Fibroblast of lung (primary cell): ENCODE measurements at regions not wholly inside any gene's neighbourhood (a gene's known extent, or its start where the extent isn't known, plus 50 kb on each side); places are given as distances from the start of the nearest gene placed in this dataset.

Experiments
- DNase-seq, 2 donors: peaks; one replicate each; pipeline versions ENCODE4 v3.0.0 to v3.0.0-alpha.2; 2010; ENCODE audit warnings: low read depth in 2 of 2
- H2AFZ ChIP-seq: 2 replicates; pipeline ENCODE4 v1.5.1; 2012; ENCODE audit warnings: low read length, control low read depth, inconsistent platforms
- H3K27ac ChIP-seq: 2 replicates; pipeline ENCODE4 v1.5.1; 2011; ENCODE audit warnings: low read length, control low read depth; ENCODE audit not compliant: insufficient read depth
- H3K27me3 ChIP-seq: 2 replicates; pipeline ENCODE4 v1.5.1; 2011; ENCODE audit warnings: mild to moderate bottlenecking, low read length; ENCODE audit not compliant: control insufficient read depth, insufficient read depth
- H3K36me3 ChIP-seq: 2 replicates; pipeline ENCODE4 v1.5.1; 2011; ENCODE audit warnings: low read length; ENCODE audit not compliant: control insufficient read depth, insufficient read depth
- H3K4me1 ChIP-seq: 2 replicates; pipeline ENCODE4 v1.5.1; 2011; ENCODE audit warnings: low read length; ENCODE audit not compliant: control insufficient read depth, insufficient read depth; ENCODE audit errors: extremely low read depth
- H3K4me2 ChIP-seq: 2 replicates; pipeline ENCODE4 v1.5.1; 2011; ENCODE audit warnings: low read length, control low read depth; ENCODE audit not compliant: insufficient read depth; ENCODE audit errors: extremely low read depth
- H3K4me3 ChIP-seq, 4 experiments: fragments of 200-600 bp in 1 of 4; sonication (generic) in 1 of 4; replicated peaks in 1 of 4; 2 replicates each; pipeline ENCODE4 v1.5.1; 2011 to 2016; ENCODE audit warnings: low read length in 4 of 4, low read depth in 3 of 4, mild to moderate bottlenecking in 3 of 4, control low read depth in 2 of 4, inconsistent platforms in 1 of 4, mixed read lengths in 1 of 4; ENCODE audit not compliant: insufficient read depth in 1 of 4; ENCODE audit errors: control extremely low read depth in 1 of 4
- H3K79me2 ChIP-seq: 2 replicates; pipeline ENCODE4 v1.5.1; 2012; ENCODE audit warnings: mild to moderate bottlenecking, low read length, inconsistent platforms; ENCODE audit not compliant: control insufficient read depth, insufficient read depth
- H3K9ac ChIP-seq: 2 replicates; pipeline ENCODE4 v1.5.1; 2011; ENCODE audit warnings: mild to moderate bottlenecking, low read length, control low read depth; ENCODE audit not compliant: insufficient read depth
- H3K9me3 ChIP-seq: 2 replicates; pipeline ENCODE4 v1.5.1; 2012; ENCODE audit warnings: low read depth, low read length; ENCODE audit not compliant: control insufficient read depth, insufficient read depth
- H4K20me1 ChIP-seq: 2 replicates; pipeline ENCODE4 v1.5.1; 2011; ENCODE audit warnings: low read length; ENCODE audit not compliant: control insufficient read depth, insufficient read depth; ENCODE audit errors: extremely low read depth
- EZH2 ChIP-seq: IDR thresholded peaks from 2 replicates; pipeline ENCODE4 v1.5.1; 2012; ENCODE audit warnings: low read length, control low read depth, mild to moderate bottlenecking; ENCODE audit errors: missing control alignments
- TF ChIP-seq, protein P1 (sequence below), 2 donors: IDR thresholded peaks in 1 of 2; conservative IDR thresholded peaks in 1 of 2; 1 replicate in 1 of 2; 2 replicates in 1 of 2; pipeline ENCODE4 v1.5.1; 2011 to 2012; ENCODE audit warnings: low read length in 2 of 2, control low read depth in 1 of 2, inconsistent platforms in 1 of 2, low read depth in 1 of 2, mild to moderate bottlenecking in 1 of 2

DNA sequence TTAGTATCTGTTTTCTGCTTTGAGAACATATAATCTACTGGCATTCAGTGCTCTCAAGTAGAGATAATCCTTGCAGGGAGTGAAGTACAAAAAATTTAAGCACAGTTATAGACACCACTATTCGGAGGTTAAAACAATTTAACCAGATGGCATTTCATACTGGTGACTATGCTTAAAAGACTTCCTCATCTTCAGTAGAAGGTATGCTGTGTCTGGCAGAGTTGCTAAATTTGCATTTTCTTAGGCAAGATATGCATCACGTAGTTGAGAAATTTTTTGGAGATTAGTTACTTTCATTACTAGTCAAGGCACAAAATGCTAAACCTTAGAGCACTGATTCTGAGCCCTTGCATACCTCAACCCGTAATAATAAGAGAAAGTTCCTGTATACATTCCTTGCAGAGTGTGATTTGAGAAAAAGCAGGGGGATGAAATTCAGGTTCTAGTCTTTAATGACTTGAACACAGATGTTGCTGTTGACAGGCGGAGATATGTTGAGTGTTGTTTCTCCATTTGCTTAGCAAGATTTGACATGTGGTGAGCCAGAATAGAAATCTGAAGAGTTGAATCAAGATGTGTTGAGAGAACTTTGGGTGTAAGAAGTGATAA lies 70.8 kb upstream of the STARD4 start:
- H2AFZ ChIP-seq = no peak overlapping the region
- H3K9me3 ChIP-seq = no peaks in the 10 kb centered on the region
- peaks cover 8% of the 10 kb centered on the region for H3K4me1 ChIP-seq
- H4K20me1 ChIP-seq = no peaks in the 10 kb centered on the region
- peak overlapping the region; percentile 23 for H3K4me2 ChIP-seq
- TF ChIP-seq EZH2 = no peak
- TF ChIP-seq, protein P1, sequence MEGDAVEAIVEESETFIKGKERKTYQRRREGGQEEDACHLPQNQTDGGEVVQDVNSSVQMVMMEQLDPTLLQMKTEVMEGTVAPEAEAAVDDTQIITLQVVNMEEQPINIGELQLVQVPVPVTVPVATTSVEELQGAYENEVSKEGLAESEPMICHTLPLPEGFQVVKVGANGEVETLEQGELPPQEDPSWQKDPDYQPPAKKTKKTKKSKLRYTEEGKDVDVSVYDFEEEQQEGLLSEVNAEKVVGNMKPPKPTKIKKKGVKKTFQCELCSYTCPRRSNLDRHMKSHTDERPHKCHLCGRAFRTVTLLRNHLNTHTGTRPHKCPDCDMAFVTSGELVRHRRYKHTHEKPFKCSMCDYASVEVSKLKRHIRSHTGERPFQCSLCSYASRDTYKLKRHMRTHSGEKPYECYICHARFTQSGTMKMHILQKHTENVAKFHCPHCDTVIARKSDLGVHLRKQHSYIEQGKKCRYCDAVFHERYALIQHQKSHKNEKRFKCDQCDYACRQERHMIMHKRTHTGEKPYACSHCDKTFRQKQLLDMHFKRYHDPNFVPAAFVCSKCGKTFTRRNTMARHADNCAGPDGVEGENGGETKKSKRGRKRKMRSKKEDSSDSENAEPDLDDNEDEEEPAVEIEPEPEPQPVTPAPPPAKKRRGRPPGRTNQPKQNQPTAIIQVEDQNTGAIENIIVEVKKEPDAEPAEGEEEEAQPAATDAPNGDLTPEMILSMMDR (conservative IDR thresholded peaks at IDR 0.05 in 1 of 2, IDR thresholded peaks at IDR 0.05 in 1 of 2; ENCODE audit: low read depth in 1 of 2, low read length in 2 of 2) = no peak
- H3K4me3 ChIP-seq = no peak overlapping the region
- peak; percentile 46 to 96 for DNase-seq
- no peaks in the 10 kb centered on the region for H3K36me3 ChIP-seq
- no peak overlapping the region for H3K27ac ChIP-seq
- H3K79me2 ChIP-seq = no peaks in the 10 kb centered on the region
- no peaks in the 10 kb centered on the region for H3K27me3 ChIP-seq
- no peak overlapping the region for H3K9ac ChIP-seq

DNA sequence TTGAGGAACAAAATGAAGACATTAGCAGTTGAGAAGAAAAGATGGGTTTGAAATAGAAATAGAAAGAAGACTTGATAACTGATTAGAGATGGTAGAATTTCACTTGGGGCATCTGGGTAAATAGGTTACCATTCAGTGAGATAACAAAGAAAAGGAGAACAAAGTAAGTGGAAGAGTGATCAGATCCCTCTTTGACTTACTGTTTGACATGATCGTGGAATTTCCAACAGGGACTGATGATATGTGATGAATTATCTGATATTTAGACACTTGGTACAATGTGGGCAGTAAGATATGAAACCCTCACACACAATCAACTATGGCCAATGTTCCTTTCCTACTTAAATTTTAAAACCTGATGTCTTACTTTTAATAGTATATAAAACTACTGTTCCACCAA lies 70.1 kb upstream of the STARD4 start:
- no peak overlapping the region for H3K9ac ChIP-seq
- no peak overlapping the region for H3K4me3 ChIP-seq
- TF ChIP-seq, protein P1 (conservative IDR thresholded peaks at IDR 0.05 in 1 of 2, IDR thresholded peaks at IDR 0.05 in 1 of 2; ENCODE audit: low read depth in 1 of 2, low read length in 2 of 2) = no peak
- TF ChIP-seq EZH2 = no peak
- H3K36me3 ChIP-seq = no peaks in the 10 kb centered on the region
- H3K9me3 ChIP-seq = no peaks in the 10 kb centered on the region
- H3K79me2 ChIP-seq = no peaks in the 10 kb centered on the region
- no peaks in the 10 kb centered on the region for H3K27me3 ChIP-seq
- H4K20me1 ChIP-seq = no peaks in the 10 kb centered on the region
- DNase-seq = no peak
- no peak overlapping the region for H3K27ac ChIP-seq
- H2AFZ ChIP-seq = no peak overlapping the region
- peaks cover 8% of the 10 kb centered on the region for H3K4me1 ChIP-seq
- H3K4me2 ChIP-seq = no peak overlapping the region

DNA sequence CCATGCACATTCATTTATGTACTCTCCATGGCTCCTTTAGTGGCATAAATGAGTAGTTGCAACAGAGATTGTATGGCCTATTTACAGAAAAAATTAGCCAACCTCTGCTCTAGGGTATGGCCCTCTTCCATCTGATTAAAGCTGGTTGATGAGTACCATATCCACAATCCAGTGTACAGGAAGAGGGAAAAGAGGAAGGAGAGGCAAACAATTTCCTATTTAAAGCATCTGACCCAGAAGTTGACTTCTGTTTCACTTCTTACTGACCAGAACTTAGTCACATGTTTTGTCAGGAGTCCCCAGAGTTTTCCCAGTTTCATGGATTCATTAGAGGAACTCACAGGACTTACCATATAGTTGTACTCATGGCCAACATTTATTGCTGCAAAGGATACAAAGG lies 68.6 kb upstream of the STARD4 start:
- no peak overlapping the region for H2AFZ ChIP-seq
- no peak overlapping the region for H3K4me2 ChIP-seq
- no peak for DNase-seq
- H3K4me3 ChIP-seq = no peak overlapping the region
- H3K36me3 ChIP-seq = no peaks in the 10 kb centered on the region
- H3K79me2 ChIP-seq = no peaks in the 10 kb centered on the region
- H3K4me1 ChIP-seq = peaks cover 8% of the 10 kb centered on the region
- no peak overlapping the region for H3K9ac ChIP-seq
- no peak for TF ChIP-seq EZH2
- TF ChIP-seq, protein P1 (conservative IDR thresholded peaks at IDR 0.05 in 1 of 2, IDR thresholded peaks at IDR 0.05 in 1 of 2; ENCODE audit: low read depth in 1 of 2, low read length in 2 of 2) = no peak
- no peaks in the 10 kb centered on the region for H3K9me3 ChIP-seq
- H3K27me3 ChIP-seq = no peaks in the 10 kb centered on the region
- H3K27ac ChIP-seq = no peak overlapping the region
- H4K20me1 ChIP-seq = no peaks in the 10 kb centered on the region
